GM12891 (cell line): ENCODE measurements at regions not wholly inside any gene's neighbourhood (a gene's known extent, or its start where the extent isn't known, plus 50 kb on each side); places are given as distances from the start of the nearest gene placed in this dataset.

Experiments used
- PAX5 ChIP-seq: IDR thresholded peaks from 2 replicates; pipeline ENCODE4 v1.6.1; 2011; ENCODE audit warnings: low read length, moderate library complexity, mild to moderate bottlenecking; ENCODE audit not compliant: insufficient read depth, severe bottlenecking
- POLR2A ChIP-seq: IDR thresholded peaks from 2 replicates; pipeline ENCODE4 v1.6.1; 2011; ENCODE audit warnings: low read depth, low read length, control low read depth
- POLR2AphosphoS5 ChIP-seq: IDR thresholded peaks from 2 replicates; pipeline ENCODE4 v1.6.1; 2011; ENCODE audit warnings: low read depth, low read length, control low read depth
- POU2F2 ChIP-seq: IDR thresholded peaks from 2 replicates; pipeline ENCODE4 v1.6.1; 2011; ENCODE audit warnings: low read depth, mild to moderate bottlenecking, control low read depth, low read length, moderate library complexity
- SPI1 ChIP-seq: IDR thresholded peaks from 2 replicates; pipeline ENCODE4 v1.6.1; 2011; ENCODE audit warnings: low read depth, low read length, control low read depth
- TAF1 ChIP-seq: IDR thresholded peaks from 2 replicates; pipeline ENCODE4 v1.6.1; 2011; ENCODE audit warnings: low read depth, low read length, control low read depth

DNA sequence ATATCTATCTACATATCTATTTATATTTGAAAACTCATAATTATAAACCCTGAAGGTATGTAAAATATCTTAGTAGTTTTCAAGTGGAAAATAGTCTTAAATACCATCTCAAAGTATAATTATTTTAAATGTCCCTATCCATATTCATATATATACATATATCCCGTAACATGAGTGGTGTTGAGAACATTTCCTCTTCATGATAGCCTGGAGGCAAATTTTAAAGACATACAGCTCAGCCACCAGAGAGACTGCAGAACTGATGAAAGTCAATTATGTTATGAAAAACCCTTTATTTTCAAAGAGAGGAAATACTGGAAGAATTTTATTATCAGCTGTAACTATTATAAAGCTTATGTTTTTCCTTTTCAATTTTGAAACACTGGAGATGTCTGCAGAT lies 1806.7 kb upstream of the PCDH7 start:
- no peak for TF ChIP-seq POLR2A
- TF ChIP-seq POLR2AphosphoS5 = no peak
- no peak for TF ChIP-seq TAF1
- TF ChIP-seq POU2F2 = no peak
- TF ChIP-seq SPI1 = no peak
- no peak for TF ChIP-seq PAX5
